ENCODE measurements at regions not wholly inside any gene's neighbourhood (a gene's known extent, or its start where the extent isn't known, plus 50 kb on each side); places are given as distances from the start of the nearest gene placed in this dataset.

GRCh38 chr5:12230659-12231058 lies 326.4 kb upstream of the CTNND2 start:
- TF ChIP-seq, protein P1, sequence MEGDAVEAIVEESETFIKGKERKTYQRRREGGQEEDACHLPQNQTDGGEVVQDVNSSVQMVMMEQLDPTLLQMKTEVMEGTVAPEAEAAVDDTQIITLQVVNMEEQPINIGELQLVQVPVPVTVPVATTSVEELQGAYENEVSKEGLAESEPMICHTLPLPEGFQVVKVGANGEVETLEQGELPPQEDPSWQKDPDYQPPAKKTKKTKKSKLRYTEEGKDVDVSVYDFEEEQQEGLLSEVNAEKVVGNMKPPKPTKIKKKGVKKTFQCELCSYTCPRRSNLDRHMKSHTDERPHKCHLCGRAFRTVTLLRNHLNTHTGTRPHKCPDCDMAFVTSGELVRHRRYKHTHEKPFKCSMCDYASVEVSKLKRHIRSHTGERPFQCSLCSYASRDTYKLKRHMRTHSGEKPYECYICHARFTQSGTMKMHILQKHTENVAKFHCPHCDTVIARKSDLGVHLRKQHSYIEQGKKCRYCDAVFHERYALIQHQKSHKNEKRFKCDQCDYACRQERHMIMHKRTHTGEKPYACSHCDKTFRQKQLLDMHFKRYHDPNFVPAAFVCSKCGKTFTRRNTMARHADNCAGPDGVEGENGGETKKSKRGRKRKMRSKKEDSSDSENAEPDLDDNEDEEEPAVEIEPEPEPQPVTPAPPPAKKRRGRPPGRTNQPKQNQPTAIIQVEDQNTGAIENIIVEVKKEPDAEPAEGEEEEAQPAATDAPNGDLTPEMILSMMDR (IDR thresholded peaks at IDR 0.05) = no peak
- TF ChIP-seq POLR2A (IDR thresholded peaks at IDR 0.05) = no peak

Data from body of pancreas (tissue), 4 donors.